GM12864 (cell line): ENCODE measurements at regions not wholly inside any gene's neighbourhood (a gene's known extent, or its start where the extent isn't known, plus 50 kb on each side); places are given as distances from the start of the nearest gene placed in this dataset.

ENCODE experiments used
- DNase-seq: peaks from one replicate; pipeline ENCODE4 v3.0.0-alpha.2; 2011; ENCODE audit warnings: low read depth
- H3K4me3 ChIP-seq: 2 replicates; pipeline ENCODE4 v1.5.1; 2011; ENCODE audit warnings: mild to moderate bottlenecking, low read depth, low read length, control low read depth
- TF ChIP-seq, protein P1 (sequence below): IDR thresholded peaks from 2 replicates; pipeline ENCODE4 v1.5.1; 2011; ENCODE audit warnings: low read depth, mild to moderate bottlenecking, moderate library complexity, low read length, control low read depth, inconsistent platforms; ENCODE audit errors: missing control alignments

DNA sequence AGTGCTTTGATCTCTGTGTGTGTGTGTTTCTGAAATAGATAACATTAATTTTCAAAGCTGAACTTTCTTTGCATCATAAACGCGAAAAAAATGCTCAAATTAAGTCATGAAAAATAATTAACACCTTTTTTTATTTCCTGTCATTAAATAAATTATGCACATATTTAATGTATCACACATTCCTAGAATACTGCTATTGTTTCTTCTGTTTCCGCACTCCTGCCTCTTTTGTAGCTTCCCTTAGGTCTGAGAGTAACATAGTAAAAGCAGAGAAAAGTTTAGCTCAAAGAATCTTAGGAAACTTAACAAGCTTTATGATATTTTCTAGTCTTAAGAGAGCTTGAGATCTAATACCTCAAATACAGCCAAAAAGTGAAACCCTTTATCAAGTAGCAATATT is 504.2 kb downstream of the JRKL start:
- TF ChIP-seq, protein P1, sequence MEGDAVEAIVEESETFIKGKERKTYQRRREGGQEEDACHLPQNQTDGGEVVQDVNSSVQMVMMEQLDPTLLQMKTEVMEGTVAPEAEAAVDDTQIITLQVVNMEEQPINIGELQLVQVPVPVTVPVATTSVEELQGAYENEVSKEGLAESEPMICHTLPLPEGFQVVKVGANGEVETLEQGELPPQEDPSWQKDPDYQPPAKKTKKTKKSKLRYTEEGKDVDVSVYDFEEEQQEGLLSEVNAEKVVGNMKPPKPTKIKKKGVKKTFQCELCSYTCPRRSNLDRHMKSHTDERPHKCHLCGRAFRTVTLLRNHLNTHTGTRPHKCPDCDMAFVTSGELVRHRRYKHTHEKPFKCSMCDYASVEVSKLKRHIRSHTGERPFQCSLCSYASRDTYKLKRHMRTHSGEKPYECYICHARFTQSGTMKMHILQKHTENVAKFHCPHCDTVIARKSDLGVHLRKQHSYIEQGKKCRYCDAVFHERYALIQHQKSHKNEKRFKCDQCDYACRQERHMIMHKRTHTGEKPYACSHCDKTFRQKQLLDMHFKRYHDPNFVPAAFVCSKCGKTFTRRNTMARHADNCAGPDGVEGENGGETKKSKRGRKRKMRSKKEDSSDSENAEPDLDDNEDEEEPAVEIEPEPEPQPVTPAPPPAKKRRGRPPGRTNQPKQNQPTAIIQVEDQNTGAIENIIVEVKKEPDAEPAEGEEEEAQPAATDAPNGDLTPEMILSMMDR: no peak
- H3K4me3 ChIP-seq: no peak overlapping the region
- DNase-seq: no peak

DNA sequence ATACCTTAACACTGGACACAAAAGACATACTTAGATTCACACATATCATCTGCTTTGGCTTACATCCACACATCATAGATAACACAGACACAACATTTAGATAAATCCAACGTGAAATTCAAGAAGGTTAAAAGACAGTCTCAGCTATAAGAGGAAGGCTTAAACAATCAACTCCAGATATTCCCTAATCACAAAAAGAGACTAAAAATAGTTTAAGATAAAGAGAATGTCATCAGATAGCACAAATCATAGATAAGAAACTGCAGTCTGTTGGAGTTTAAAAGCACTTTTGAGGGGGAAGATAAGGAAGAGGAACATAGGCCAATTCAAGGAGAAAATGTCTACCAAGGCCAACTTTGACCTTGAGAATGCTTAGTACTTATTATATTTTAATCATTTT is 504.8 kb downstream of the JRKL start:
- DNase-seq: no peak
- H3K4me3 ChIP-seq: no peak overlapping the region
- TF ChIP-seq, protein P1: no peak

DNA sequence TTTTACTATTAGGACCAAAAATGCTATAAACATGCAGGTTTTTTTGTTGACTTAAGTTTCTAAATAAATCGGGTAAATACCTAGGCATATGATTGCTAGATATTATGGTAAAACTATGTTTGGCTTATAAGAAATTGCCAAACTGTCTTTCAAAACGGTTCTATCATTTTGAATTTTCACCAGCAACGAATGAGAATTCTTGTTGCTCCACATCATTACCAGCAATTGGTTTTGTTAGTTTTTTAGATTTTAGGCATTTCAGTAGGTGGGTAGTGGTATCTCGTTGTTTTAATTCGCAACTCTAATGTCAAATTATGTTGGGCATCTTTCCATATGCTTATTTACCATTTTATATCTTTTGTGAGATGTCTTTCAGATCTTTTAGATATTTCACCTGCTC is 510.2 kb downstream of the JRKL start:
- no peak overlapping the region for H3K4me3 ChIP-seq
- TF ChIP-seq, protein P1: no peak
- no peak for DNase-seq

DNA sequence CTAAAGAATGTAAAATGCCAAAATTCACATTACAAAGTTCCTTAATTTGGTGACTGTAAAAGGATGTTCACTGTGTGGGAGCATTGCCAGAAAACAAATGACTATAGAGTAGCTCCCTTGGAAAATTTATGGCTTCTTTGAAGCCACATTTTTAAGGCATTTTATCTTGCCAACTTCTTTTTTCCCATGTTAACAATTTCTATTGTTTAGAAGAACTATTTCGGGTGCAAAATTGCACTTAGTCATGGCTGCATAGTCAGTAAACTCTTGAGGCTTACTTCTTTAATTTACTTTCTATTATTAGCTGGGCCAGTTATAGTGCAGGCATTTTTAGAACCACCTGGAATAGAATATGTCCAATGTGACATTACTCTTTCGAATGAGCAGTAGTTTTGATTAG is 515.3 kb downstream of the JRKL start:
- no peak overlapping the region for H3K4me3 ChIP-seq
- TF ChIP-seq, protein P1: no peak
- DNase-seq: no peak

DNA sequence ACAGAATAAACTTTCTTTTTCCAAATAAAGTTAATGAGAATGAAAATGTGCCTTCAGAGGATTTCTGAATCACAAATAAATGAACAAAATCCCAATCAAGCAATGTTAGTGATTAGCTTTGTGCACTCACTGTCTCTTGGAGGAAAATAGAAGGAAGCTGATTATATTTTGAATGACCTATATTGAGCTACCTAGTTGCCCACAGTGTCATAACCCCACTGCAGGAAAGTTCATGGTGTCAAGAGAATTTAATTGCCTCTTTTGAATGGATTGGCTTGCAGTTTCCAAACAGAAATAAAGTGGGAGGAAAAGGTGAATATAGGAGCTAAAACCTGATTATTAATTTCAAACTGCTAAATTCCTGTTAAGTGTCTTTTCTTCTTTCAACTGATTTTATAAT is 515.9 kb downstream of the JRKL start:
- TF ChIP-seq, protein P1: no peak
- H3K4me3 ChIP-seq: no peak overlapping the region
- no peak for DNase-seq

DNA sequence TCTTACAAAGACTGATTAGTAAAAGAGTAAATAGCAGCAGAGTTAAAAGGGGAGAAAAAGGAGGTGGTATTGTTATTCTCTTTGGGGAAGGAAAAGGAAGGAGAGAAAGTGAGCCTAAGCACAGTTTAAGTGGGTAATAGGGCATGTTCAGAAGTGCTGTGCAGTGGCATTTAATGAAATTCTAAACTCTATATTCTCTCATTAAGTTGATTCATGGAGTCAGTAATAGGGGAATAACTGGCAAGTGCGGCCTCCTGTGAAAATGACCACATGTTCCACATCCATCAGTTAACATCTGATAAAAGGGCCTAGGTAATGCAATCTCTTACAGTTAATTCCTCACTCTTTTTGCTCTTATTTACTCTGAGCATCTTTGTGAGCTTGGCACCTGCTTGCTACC is 516.7 kb downstream of the JRKL start:
- DNase-seq: no peak
- TF ChIP-seq, protein P1: no peak
- H3K4me3 ChIP-seq: no peak overlapping the region

DNA sequence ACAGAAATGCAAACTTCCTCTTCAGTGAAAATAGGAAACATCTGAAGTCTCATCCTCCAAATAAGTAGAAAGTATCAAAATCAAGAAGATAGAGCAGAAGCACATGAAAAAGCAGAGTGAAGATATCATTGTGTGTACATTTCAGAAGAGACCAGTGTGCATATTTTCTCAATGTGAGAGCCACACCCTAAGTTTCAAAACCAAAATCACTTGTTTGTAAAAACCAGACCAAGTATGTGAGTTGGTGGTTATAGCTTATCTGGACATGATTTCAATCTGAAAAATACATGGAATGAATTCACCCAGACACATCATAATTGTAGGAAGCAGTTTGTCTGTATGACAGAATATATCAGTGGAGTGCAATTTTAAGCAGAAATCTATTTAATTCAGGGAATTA is 536.0 kb downstream of the JRKL start:
- no peak for DNase-seq
- TF ChIP-seq, protein P1: no peak
- no peak overlapping the region for H3K4me3 ChIP-seq
